ENCODE measurements at regions not wholly inside any gene's neighbourhood (a gene's known extent, or its start where the extent isn't known, plus 50 kb on each side); places are given as distances from the start of the nearest gene placed in this dataset.

GRCh38 chr22:26964642-26965041 lies 307.3 kb downstream of the MIAT start:
- Histone ChIP-seq H3K4me1 (replicated peaks in 1 of 4; ENCODE audit: control insufficient read depth in 3 of 4, insufficient read depth in 4 of 4, low read length in 3 of 4) (peaks cover 0 to 3% (median under 1%) of the 10 kb centered on the region in 4 experiments; a peak in 1 of 7 replicates), H2AFZ (ENCODE audit: low read length) (no peak overlapping the region), H2BK15ac (ENCODE audit: low read length) (no peak overlapping the region), H2BK120ac (replicated peaks; ENCODE audit: low read depth, low read length) (no peak overlapping the region), H3K4ac (replicated peaks; ENCODE audit: insufficient read length, low read depth, low read length) (no peak overlapping the region), H4K8ac (ENCODE audit: extremely low read depth, insufficient read depth, low read length) (no peak overlapping the region), H2BK12ac (ENCODE audit: low read depth, low read length) (no peak overlapping the region), H3K9me3 (ENCODE audit: insufficient read depth in 2 of 2, low read depth in 1 of 2, low read length in 1 of 2) (no peaks in the 10 kb centered on the region), H4K5ac (ENCODE audit: insufficient read length, low read depth, low read length) (no peak overlapping the region), H3K4me3 (ENCODE audit: extremely low read depth in 1 of 4, insufficient read depth in 2 of 4, low read depth in 3 of 4, low read length in 4 of 4) (no peak overlapping the region), H3K79me1 (ENCODE audit: low read depth, low read length) (no peaks in the 10 kb centered on the region), H3K23ac (ENCODE audit: insufficient read length) (no peak overlapping the region), H3K18ac (ENCODE audit: extremely low read depth, low read length) (no peak overlapping the region), H3K9ac (replicated peaks in 1 of 4; ENCODE audit: extremely low read depth in 1 of 4, low read depth in 3 of 4, low read length in 3 of 4) (no peak overlapping the region), H3K14ac (ENCODE audit: insufficient read length) (no peak overlapping the region), H4K20me1 (replicated peaks in 1 of 2; ENCODE audit: control insufficient read depth in 1 of 2, insufficient read depth in 2 of 2, low read length in 2 of 2) (no peaks in the 10 kb centered on the region), H3K27me3 (replicated peaks in 1 of 4; ENCODE audit: control insufficient read depth in 3 of 4, extremely low read depth in 1 of 4, insufficient read depth in 3 of 4, low read length in 3 of 4) (no peaks in the 10 kb centered on the region), H3K79me2 (ENCODE audit: control insufficient read depth in 1 of 2, insufficient read depth in 2 of 2, low read length in 2 of 2) (no peaks in the 10 kb centered on the region), H3K23me2 (ENCODE audit: low read depth, low read length) (peaks cover 9% of the 10 kb centered on the region; the same call in 1 of the 2 replicates), H2BK5ac (ENCODE audit: low read depth, low read length) (no peak overlapping the region), H2AK5ac (ENCODE audit: low read depth, low read length) (no peak overlapping the region), H3K27ac (ENCODE audit: low read depth, low read length) (no peak overlapping the region), H3K36me3 (ENCODE audit: control insufficient read depth in 2 of 4, insufficient read depth in 4 of 4, low read length in 3 of 4) (no peaks in the 10 kb centered on the region), H3K56ac (replicated peaks; ENCODE audit: insufficient read length, low read depth, low read length) (no peak overlapping the region), H3K4me2 (ENCODE audit: insufficient read depth in 1 of 2, low read depth in 2 of 2, low read length in 2 of 2) (no peak overlapping the region), H2BK20ac (ENCODE audit: low read length) (no peak overlapping the region), H4K91ac (replicated peaks; ENCODE audit: insufficient read length, low read length) (no peak overlapping the region)
- TF ChIP-seq CHD2 (IDR thresholded peaks at IDR 0.05; ENCODE audit: low read length) (no peak), POLR2A (IDR thresholded peaks at IDR 0.05; ENCODE audit: control extremely low read depth in 1 of 2, low read depth in 2 of 2, low read length in 2 of 2) (no peak), SP4 (IDR thresholded peaks at IDR 0.05; ENCODE audit: low read length) (no peak), KDM5A (IDR thresholded peaks at IDR 0.05; ENCODE audit: low read length) (no peak)
- FAIRE-seq (no peak), DNase-seq (ENCODE audit: low read depth in 1 of 2, low spot score in 2 of 2) (no peak)
- WGBS, 2 experiments (ENCODE audit: extremely low coverage in 1 of 2, insufficient coverage in 1 of 2, insufficient read length in 1 of 2, insufficient replicate concordance in 2 of 2, low coverage in 1 of 2, low lambda C conversion rate in 2 of 2, missing lambda C conversion rate in 1 of 2), result 100% methylated on average over 1 of the region's 1 CpG; no CpG with 5 or more reads in 1 of the 2 experiments
- ChIA-PET POLR2A (ENCODE audit: partially characterized antibody) (no interaction called here), CTCF (ENCODE audit: partially characterized antibody) (interaction anchor here (0.7 kb wide), 1 partner anchor 294 kb away, joined by 4 read pairs; no protein-coding TSS in a partner anchor)

Data from H1 (cell line).